ENCODE measurements at regions not wholly inside any gene's neighbourhood (a gene's known extent, or its start where the extent isn't known, plus 50 kb on each side); places are given as distances from the start of the nearest gene placed in this dataset.
"Not testable (repeated sequence)": the region's sequence is repeated elsewhere in the genome, so short reads cannot be mapped to it uniquely, and the experiment has no call there.

DNA sequence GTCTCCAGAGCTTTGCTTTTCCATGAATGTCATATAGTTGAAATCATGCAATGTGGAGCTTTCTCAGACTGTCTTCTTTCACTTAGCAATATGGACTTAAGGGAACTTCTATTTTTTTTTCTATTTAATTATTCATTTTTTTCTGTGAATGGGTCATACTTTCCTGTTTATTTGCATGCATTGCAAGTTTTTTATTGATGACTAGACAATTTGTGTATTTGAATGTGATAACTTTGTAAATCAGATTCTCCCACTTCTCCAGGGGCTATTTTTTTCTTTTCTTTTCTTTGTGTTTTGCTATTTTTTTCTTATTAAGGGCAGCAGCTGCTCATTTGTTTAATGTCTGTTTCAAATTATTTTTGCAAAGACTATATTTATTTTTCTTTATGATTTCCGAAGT lies 1019.8 kb upstream of the ATXN7L3B start:
- no peak for DNase-seq (ENCODE audit: low read depth)

DNA sequence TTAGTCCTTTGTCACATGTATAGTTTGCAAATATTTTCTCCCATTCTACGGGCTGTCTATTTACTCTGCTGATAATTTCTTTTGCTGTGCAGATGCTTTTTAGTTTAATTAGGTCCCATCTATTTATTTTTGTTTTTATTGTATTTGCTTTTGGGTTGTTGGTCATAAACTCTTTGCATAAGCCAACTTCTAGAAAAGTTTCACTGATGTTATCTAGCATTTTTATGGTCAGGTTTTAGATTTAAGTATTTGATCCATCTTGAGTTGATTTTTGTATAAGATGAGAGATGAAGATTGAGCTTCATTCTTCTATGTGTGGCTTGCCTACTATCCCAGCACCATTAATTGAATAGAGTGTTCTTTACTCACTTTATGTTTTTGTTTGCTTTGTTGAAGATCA lies 1008.4 kb upstream of the ATXN7L3B start:
- no peak for DNase-seq (ENCODE audit: low read depth)

DNA sequence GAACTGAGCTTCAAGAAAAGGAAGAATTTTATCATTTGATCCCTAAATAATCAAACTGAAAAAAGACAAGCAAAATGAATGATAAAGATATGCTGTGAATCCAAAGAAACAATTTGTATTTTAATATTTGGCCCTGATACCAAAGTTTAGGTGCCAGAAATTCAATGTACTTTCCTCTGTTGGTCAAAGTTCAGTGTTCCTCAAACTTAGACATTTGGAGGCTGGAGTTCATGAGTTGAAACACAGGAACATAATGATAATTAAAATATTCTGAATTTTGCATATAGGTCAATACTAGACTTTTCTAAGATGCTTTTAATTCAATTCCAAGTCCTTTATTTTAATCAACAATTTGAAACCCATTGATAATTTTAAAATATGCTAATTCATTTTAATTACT lies 1007.7 kb upstream of the ATXN7L3B start:
- no peak for DNase-seq (ENCODE audit: low read depth)

DNA sequence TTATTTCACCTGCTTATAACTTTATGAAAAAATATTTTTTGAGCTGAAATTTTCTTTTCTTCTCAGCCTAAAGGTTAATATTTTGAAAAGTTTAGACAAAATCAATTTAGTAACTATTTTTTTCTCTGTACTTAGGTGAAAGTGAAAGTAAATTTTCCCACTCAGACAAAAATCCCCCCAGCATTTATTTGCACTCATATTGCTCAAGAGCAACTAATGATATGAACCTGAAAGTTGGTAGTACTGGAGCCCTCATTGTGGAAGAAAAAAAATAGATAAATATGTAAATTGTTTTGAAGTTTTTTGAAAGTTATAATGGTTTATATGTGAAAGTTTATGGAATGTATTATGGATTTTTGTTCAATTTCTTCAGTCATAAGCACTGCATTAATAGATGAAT lies 1005.9 kb upstream of the ATXN7L3B start:
- no peak for DNase-seq (ENCODE audit: low read depth)

DNA sequence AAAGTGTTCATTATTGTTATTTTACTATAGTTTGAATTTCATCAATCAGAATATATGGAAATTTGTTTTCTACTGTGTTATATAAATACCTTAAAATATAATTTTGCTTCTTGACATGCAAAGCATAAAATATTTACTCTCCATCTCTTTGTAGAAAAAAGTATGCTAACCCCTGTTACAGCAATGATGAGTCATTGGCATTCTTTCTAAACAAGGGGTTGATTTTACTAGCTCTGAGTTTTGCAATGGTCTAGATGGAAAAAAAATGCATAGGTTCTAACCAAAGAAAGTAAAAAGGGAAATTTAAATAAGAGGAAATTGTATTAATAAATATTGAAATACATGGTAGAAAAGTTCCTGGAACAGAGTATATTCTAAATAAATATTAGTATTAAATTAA lies 990.2 kb upstream of the ATXN7L3B start:
- DNase-seq (ENCODE audit: low read depth) = no peak

DNA sequence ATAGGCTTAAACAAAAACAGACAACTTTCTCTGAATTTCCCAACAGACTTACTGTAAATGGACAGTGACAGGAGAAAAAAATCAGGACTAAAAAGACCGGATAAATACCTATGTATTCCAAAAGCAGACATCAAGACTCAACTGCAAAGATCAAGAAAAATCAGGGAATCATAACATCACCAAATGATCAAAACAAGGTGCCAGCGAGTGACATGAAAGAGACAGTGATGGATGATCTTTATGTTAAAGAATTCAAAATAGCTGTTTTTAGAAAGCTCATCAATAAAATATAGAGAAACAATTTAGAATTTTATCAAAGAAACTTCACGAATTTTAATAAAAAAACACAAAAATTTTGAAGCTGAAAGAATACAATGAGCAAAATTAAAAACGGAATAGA lies 952.5 kb upstream of the ATXN7L3B start:
- DNase-seq (ENCODE audit: low read depth) = no peak

DNA sequence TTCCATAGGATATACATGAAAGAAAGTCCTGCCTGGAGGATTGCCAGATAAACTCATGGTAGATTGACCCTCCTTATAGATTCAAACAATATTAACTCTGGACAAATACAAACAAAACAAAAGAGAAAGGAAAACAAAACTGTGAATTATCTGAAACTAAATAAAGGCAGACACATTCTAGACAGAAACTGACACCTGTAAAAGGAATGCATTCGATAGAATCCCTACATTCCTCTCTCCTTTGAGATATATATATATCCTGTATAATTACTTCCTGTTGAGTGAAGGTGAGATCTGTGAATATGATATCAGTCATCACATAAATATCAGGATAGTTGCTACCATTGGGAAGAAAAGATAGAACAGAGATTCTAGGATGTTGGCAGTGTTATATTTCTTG lies 948.4 kb upstream of the ATXN7L3B start:
- DNase-seq (ENCODE audit: low read depth) = no peak

DNA sequence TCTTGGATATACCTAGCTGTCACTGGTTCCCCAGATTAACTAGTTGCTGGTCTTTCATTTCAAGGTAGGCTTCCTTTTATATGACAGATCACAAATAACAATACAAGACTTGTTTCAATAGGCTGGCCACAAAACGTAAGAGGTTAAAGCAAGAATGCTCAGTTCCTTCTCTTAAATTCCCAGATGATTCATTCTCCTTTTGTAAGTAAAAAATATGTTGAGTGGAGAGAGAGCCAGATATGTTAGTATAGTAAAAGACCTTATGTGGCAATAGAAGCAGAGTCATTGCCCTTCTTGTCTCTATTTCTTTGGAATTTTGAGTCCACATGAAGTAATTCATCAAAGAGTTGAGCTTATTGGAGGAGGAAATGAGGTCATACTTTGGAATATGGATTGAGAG lies 939.0 kb upstream of the ATXN7L3B start:
- DNase-seq (ENCODE audit: low read depth) = peak; percentile 0

DNA sequence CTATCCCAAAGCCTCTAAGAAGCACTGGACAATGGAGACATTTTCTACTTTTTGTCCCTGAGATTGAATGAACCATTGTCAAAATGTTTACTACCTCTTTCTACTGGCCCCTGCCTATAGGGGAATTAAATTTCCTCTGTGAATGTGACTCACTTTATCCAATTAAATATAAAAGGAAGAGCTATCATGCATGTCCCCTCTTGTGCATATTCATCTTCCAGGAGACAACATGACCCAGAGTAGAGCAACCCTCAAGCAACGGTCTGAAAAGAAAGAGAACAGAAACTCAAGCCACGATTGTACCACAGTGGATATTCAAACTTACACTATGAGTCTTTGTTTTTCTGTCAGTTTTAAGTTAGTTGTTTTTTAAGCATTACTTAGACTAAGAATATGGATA lies 938.4 kb upstream of the ATXN7L3B start:
- peak; percentile 2 for DNase-seq (ENCODE audit: low read depth)

DNA sequence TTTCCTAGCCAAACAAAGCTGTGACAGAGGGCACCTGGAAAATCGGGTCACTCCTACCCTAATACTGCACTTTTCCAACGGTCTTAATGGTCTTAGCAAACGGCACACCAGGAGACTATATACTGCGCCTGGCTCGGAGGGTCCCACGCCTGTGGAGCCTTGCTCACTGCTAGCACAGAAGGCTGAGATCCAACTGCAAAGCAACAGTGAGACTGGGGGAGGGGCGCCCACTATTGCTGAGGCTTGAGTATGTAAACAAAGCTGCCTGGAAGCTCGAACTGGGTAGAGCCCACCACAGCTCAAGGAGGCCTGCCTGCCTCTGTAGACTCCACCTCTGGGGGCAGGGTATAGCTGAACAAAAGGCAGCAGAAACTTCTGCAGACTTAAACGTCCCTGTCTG lies 931.7 kb upstream of the ATXN7L3B start:
- not testable (repeated sequence) for DNase-seq (ENCODE audit: low read depth)

DNA sequence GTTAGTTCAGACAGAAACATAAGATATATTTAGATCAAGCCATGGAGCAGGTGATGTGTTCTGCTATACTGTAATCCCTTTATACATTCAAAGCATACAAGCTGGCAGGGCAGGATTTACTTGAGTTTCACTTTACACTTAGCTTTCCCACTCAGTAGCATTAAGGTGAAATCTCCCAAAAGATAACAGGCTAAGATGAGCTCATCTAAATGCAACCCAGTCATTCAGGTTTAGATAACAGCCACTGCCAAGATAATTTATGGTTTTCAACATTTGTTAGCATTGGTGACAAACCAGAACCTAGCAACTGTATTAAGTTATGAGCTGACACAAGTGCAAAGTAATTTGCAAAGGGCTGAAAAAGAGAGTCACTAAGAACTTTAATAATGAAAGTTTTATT lies 925.1 kb upstream of the ATXN7L3B start:
- no peak for DNase-seq (ENCODE audit: low read depth)

DNA sequence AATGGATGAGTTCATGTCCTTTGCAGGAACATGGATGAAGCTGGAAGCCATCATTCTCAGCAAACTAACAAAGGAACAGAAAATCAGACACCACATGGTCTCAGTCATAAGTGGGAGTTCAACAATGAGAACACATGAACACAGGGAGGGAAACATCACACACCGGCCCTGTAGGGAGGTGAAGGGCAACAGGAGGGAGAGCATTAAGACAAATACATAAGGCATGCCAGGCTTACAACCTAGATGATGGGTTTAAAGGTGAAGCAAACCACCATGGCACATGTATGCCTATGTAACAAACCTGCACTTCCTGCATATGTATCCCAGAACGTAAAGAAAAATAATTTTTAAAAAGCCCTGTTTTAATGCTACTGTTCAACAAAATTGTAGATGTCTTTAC lies 914.2 kb upstream of the ATXN7L3B start:
- DNase-seq (ENCODE audit: low read depth) = no peak

DNA sequence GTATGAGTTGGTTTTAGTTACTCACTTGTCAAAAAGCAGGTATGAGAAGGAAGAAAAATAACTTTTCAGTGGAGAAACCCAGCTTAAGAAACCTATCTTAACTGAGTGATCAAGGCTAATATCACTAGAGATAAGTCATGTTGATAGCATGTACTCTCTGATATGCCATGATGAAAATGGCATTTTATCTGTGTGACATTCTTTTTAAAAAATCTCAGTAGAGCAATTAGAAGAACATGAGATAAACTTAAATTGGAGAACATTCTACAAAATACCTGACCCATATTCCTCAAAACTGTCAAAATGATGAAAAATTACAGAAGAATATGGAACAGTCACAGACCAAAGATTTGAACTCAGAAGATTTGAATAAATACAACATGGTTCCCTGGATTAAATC lies 912.4 kb upstream of the ATXN7L3B start:
- no peak for DNase-seq (ENCODE audit: low read depth)

DNA sequence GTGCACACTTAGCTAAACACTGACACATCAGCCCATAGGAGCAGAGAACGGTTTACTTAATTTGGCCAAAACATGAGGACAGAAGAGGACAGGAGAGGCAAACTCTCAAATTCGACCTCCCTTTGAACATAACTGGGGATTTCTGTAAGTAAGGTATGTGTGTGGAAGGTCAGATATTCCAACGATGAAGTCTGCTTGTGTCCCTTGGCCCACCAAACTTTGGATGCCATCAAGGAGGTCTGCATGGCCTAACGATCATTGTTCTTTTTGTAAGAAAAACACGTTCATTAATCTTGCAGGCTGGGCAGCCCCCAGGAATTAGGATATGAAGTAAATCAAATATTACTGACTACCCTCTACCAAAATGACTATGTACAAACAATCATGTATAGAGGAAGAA lies 908.5 kb upstream of the ATXN7L3B start:
- no peak for DNase-seq (ENCODE audit: low read depth)

DNA sequence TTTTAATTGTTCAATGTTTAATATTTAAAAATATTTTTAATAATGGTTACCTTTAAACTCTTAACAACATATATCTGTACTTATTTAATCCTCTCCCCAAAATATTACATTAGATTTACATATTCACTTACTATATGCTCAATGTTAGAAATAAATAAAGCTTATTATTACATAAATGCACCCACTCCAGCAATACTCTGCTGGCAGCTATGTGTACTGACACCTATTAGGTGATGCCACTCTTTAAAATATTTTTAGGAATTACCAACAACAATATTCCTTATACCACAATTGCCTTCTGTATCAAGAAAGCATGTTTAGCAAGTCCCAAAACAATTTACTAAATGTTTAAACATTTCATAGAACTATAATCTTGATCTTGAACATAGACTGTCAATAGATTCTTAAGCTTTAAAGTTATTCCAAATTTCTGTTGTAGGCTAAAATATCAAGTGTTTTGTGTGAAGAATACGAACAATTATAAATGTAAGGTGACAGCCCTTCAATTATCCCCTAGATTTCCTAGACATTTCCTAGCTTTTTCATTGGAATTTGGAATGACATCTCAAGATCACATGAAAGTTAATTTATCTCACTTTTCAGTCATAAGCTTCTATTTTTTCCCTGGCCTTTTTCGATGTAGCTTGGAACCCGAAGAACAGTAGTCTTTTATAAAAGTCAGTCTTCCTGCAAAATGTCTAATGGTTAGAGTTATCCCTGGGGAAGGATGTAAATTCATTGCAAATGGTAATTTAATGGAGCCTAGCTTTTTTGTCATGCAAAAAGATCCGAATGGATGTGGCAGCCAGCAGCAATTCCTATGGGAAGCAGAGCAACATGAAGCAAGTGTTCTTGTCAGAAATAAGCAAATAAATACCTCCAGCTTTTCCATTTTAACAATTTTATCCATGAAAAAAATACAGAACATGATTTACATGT lies 907.5 kb upstream of the ATXN7L3B start:
- no peak for DNase-seq (ENCODE audit: low read depth)

DNA sequence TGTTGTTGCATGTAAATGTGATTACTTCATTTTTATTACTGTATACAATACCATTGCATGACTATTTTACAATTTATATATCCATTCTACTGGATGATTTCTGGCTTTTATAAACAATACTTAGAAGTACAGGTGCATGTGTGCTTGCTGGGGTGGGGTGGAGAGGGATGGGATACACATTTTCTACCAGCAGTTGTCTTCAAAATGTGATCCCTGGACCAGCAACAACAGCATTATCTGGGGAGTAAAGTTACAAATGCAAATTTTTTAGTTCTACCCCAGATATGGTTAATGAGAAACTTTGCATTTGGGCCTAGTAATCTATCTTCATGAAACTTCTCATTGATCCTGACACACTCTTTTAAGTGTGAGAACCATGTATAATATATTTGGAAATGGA lies 905.4 kb upstream of the ATXN7L3B start:
- DNase-seq (ENCODE audit: low read depth) = no peak

DNA sequence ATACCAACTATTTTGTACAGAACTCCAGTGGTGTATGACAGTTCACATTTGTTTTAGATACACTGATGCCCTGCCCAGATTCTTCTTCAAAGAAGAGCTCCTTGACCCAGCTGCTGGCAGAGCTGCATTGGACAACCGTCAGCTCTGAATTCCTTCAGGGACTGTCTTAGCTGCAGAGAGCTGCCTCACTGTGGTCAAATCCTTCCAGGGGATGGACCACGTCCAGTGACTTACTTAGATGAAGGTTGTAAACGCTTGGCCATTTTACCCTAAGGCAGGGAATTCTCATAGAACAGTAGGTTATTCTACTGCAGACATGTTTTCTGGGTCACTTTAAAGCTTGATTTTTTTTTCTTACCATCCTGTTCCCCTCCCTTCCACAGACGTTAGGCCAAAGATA lies 905.0 kb upstream of the ATXN7L3B start:
- peak; percentile 7 for DNase-seq (ENCODE audit: low read depth)

DNA sequence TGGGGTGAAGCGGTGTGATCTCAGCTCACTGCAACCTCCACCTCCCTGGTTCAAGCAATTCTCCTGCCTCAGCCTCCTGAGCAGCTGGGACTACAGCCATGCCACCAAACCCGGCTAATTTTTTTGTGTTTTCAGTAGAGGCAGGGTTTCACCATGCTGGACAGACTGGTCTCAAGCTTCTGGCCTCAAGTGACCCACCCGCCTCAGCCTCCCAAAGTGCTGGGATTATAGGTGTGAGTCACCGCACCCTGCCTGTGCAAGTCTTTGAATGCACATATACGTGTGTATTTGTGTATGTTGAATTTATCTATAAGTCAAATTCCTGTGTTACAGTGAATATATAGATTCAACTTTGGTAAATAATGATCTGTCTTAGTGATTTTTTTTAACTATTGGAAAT lies 898.2 kb upstream of the ATXN7L3B start:
- not testable (repeated sequence) for DNase-seq (ENCODE audit: low read depth)

DNA sequence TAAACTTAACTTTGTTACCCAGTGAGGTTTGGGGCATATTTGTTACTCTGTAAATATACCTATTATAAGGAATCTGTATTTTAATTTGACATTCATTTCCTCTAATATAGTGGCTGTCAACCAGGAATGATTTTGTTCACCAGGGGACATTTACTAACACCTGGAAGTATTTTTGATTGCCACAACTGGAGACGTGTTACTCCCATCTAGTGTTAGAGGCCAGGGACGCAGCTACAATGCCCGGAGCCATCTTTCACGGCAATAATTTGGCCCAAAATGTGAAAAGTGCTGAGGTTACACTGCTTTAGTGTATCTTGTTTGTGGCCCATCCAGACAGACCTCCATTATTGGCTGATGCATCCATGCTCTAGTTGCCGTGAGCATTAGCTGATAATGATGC lies 881.3 kb upstream of the ATXN7L3B start:
- no peak for DNase-seq (ENCODE audit: low read depth)

DNA sequence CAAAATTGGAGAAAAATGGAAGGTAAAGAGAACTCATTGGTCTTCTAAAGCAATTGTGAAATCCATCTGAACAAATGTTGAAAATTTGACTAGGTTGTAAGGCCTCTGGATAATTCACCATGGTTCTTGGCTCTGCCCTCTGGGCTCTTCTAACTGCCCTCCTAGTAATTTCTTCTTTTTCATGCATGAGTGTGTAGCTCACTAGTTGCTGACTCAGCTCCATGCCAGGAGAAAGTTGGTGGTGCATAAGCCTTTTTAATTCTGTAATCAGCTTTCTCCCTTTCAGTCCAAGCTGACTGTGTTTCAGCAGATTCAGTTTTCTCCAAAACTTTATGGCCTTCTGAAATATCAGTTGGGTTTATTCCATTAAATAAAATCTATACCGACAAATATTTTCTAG lies 877.8 kb upstream of the ATXN7L3B start:
- DNase-seq (ENCODE audit: low read depth) = no peak

DNA sequence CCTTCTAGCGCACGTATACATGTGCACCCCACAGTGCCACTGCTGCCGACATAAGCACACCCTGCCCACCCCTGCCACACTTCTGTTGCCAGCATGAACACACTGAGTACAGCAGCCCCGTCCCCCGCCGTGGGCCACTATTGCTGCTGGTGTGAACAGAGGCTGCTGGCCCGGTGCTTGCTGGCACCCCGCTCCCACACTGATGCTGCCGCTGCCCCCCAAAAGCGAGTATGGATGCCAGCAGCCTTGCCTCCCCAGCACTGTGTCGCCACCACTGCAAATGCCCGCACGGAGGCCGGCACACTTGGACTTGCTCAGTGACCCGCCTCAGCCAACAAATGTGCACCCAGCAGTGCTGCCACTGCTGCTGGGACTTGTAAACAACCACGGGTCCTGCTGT lies 872.4 kb upstream of the ATXN7L3B start:
- DNase-seq (ENCODE audit: low read depth) = no peak

DNA sequence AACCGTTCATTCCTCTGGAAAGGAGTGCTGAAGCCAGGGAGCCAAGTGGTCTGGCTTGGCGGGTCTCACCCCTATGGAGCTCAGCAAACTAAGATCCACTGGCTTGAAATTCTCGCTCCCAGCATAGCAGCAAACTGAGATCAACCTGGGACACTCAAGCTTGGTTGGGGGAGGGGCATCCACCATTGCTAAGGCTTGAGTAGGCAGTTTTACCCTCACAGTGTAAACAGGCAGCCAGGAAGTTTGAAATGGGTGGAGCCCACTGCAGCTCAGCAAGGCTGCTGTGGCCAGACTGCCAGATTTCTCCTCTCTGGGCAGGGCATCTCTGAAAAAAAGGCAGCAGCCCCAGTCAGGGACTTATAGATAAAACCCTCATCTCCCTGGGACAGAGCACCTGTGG lies 866.1 kb upstream of the ATXN7L3B start:
- DNase-seq (ENCODE audit: low read depth) = not testable (repeated sequence)

DNA sequence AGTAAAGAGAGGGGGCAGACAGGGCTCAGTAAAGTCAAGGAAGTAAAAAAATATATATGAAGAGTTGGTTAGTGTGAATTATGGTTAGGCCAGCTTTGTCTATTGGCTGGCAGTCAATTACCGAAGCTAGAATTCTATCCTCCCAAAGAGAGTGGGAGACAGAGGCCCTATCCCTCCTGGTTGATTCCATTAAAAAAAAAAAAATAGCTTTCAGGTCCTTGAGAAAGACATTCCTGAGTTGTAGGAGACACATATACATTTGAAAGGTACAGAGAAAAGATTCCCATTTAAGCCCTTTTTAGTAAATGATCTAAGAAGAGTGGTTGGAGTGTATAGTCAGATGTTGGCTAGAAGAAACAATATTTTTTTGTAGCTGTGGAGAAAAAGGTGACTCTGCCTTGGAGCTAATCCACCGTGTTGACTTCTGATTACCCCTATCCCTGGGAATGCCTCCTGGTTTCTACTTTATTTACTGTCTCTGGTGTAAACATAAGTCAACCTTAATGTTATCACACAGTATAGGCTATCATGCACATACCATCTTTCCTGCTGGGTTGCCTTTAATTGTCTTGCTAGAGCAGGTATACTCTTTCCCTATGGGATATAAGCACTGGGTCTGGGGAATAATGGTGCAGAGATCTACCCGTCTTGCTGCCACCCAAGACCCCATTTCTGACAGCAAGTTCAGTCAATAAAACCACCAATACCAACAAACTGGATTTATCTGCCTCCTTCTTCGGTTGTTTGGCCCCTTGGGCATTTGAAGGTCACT lies 859.9 kb upstream of the ATXN7L3B start:
- no peak for DNase-seq (ENCODE audit: low read depth)
